H1 (cell line): ENCODE measurements at regions not wholly inside any gene's neighbourhood (a gene's known extent, or its start where the extent isn't known, plus 50 kb on each side); places are given as distances from the start of the nearest gene placed in this dataset.

Experiments used
- CHD2 ChIP-seq: IDR thresholded peaks from 2 replicates; pipeline ENCODE4 v1.6.1; 2012; ENCODE audit warnings: low read length, improper control_type of control experiment
- CTCF ChIP-seq, 3 experiments: IDR thresholded peaks; 1 replicate in 2 of 3; 2 replicates in 1 of 3; pipeline versions ENCODE4 v1.5.1 to v1.6.1; 2011; ENCODE audit warnings: low read length in 3 of 3, mild to moderate bottlenecking in 3 of 3, inconsistent platforms in 2 of 3, low read depth in 1 of 3, moderate library complexity in 1 of 3; ENCODE audit not compliant: insufficient read depth in 1 of 3; ENCODE audit errors: control extremely low read depth in 1 of 3
- EZH2 ChIP-seq: fragments of 200-600 bp; sonication (generic); IDR thresholded peaks from 2 replicates; pipeline ENCODE4 v1.7.1; 2012; ENCODE audit warnings: low read depth, mild to moderate bottlenecking, moderate library complexity, low read length, inconsistent platforms; ENCODE audit not compliant: severe bottlenecking
- HDAC6 ChIP-seq: IDR thresholded peaks from one replicate; pipeline ENCODE4 v1.7.1; 2012; ENCODE audit warnings: low read depth, mild to moderate bottlenecking, inconsistent platforms, low read length, moderate library complexity
- JUN ChIP-seq: IDR thresholded peaks from 2 replicates; pipeline ENCODE4 v1.6.1; 2011; ENCODE audit warnings: low read depth, mild to moderate bottlenecking, improper control_type of control experiment, low read length
- POLR2A ChIP-seq, 2 experiments: IDR thresholded peaks; 1 replicate in 1 of 2; 2 replicates in 1 of 2; pipeline ENCODE4 v1.6.1; 2011; ENCODE audit warnings: low read depth in 2 of 2, low read length in 2 of 2, mild to moderate bottlenecking in 2 of 2; ENCODE audit errors: control extremely low read depth in 1 of 2
- POLR2AphosphoS5 ChIP-seq: IDR thresholded peaks from 2 replicates; pipeline ENCODE4 v1.6.1; 2011; ENCODE audit warnings: low read depth, low read length
- TEAD4 ChIP-seq: IDR thresholded peaks from 2 replicates; pipeline ENCODE4 v1.6.1; 2012; ENCODE audit warnings: low read depth, low read length, inconsistent platforms, mixed read lengths

- TF ChIP-seq CTCF (IDR thresholded peaks at IDR 0.05; ENCODE audit: control extremely low read depth in 1 of 3, insufficient read depth in 1 of 3, low read depth in 1 of 3, low read length in 3 of 3) (no peak), POLR2AphosphoS5 (no peak), TEAD4 (no peak), POLR2A (IDR thresholded peaks at IDR 0.05; ENCODE audit: control extremely low read depth in 1 of 2, low read depth in 2 of 2, low read length in 2 of 2) (no peak), CHD2 (no peak), JUN (no peak), EZH2 (no peak), HDAC6 (no peak)
These were observed 321.9 kb upstream of the NETO1 start for GRCh38 chr18:73189718-73190117.
